Heart left ventricle (tissue), 13 donors: ENCODE measurements at regions not wholly inside any gene's neighbourhood (a gene's known extent, or its start where the extent isn't known, plus 50 kb on each side); places are given as distances from the start of the nearest gene placed in this dataset.
A peak's percentile ranks its signal among the peaks of the same experiment; 100 is the strongest.

Experiments used
- CTCF ChIP-seq, 12 donors: fragments of 200-600 bp; sonication (generic) in 4 of 12; IDR thresholded peaks; one replicate each; pipeline versions ENCODE4 v1.5.0 to v1.8.0; 2018 to 2022; ENCODE audit warnings: antibody characterized with exemption in 12 of 12, mild to moderate bottlenecking in 5 of 12
- POLR2A ChIP-seq, 2 donors: fragments of 450-650 bp; IDR thresholded peaks; one replicate each; pipeline ENCODE4 v1.6.1; 2017; ENCODE audit warnings: antibody characterized with exemption in 2 of 2, mild to moderate bottlenecking in 2 of 2, moderate library complexity in 2 of 2
- donor health status: ischemic (EF 13 %, LVEDD 7.1; RV severe dilation, severe dysfunction).
- donor health status: DM: no; HTN: yes; CAD: no.
- donor health status: DM: no; HTN: no; CAD: no.
- donor health status: ischemic (EF 25% LVEDD 6.9; RV normal size, moderate dysfunction).
- donor health status: ischemic (EF 25% LVEDD 5.7; RV mildly dilated, moderate dysfunction).
- donor health status: ischemic (EF 35%, LVEDD 5.7; RV mildly dilated, moderate dysfunction).
- donor health status: nonischemic (EF 11% LVEDD 7.7; RV severe dilation, severe dysfunction).
- donor health status: DM: yes; HTN: yes; CAD: no.
- donor health status: PGD.
- donor health status: ischemic (EF 29% LVEDD 5.4; RV normal size, mild dysfunction).
- donor health status: nonischemic (EF 23%, LVEDD 6.1; RV moderate dilation, normal function).

- TF ChIP-seq CTCF (IDR thresholded peaks at IDR 0.05) (peak in 4 of 12 donors; percentile 16 to 32 (median 24)), POLR2A (IDR thresholded peaks at IDR 0.05) (no peak)
Observed at GRCh38 chr6:145137425-145137824, 597.9 kb downstream of the EPM2A start.
